SK-N-SH (cell line): ENCODE measurements at regions not wholly inside any gene's neighbourhood (a gene's known extent, or its start where the extent isn't known, plus 50 kb on each side); places are given as distances from the start of the nearest gene placed in this dataset.

Experiments
- CTCF ChIA-PET: fragments of 300-600, 350-600 bp; formaldehyde crosslinking; extraction: SDS; loops from one replicate; lab custom pipeline; 2021; lab: Yijun Ruan, JAX
- POLR2A ChIA-PET: fragments of 350-600 bp; sonication (Branson Sonifier 250); formaldehyde crosslinking; extraction: SDS; loops from one replicate; lab custom pipeline; 2020; ENCODE audit warnings: antibody characterized with exemption, inconsistent platforms; lab: Yijun Ruan, JAX
- DNase-seq: peaks from one replicate; pipeline ENCODE4 v3.0.0; 2012
- H2AFZ ChIP-seq: fragments of 200-600 bp; sonication (generic); 2 replicates; pipeline ENCODE4 v1.8.1; 2016; ENCODE audit warnings: antibody characterized with exemption, mild to moderate bottlenecking, low read depth
- H3F3A ChIP-seq: fragments of 200-600 bp; sonication (generic); replicated peaks from 2 replicates; pipeline ENCODE3; 2016; ENCODE audit warnings: antibody characterized with exemption, mild to moderate bottlenecking; ENCODE audit not compliant: insufficient read depth
- H3K27ac ChIP-seq, 2 experiments: fragments of 200-500 bp in 1 of 2; fragments of 200-600 bp in 1 of 2; sonication (Bioruptor generic) in 1 of 2; sonication (generic), shearing (Covaris generic) in 1 of 2; 2 replicates each; pipeline versions ENCODE4 v1.5.1 to v1.6.1; 2014 to 2016; ENCODE audit warnings: low read depth in 2 of 2, inconsistent platforms in 1 of 2, low read length in 1 of 2, mild to moderate bottlenecking in 1 of 2, mixed read lengths in 1 of 2
- H3K27me3 ChIP-seq: fragments of 200-600 bp; sonication (generic), shearing (Covaris generic); 2 replicates; pipeline ENCODE4 v1.6.1; 2016; ENCODE audit warnings: mixed run types; ENCODE audit not compliant: insufficient read depth
- H3K36me3 ChIP-seq, 2 experiments: fragments of 200-500 bp in 1 of 2; fragments of 200-600 bp in 1 of 2; sonication (Bioruptor generic) in 1 of 2; sonication (generic) in 1 of 2; replicated peaks in 1 of 2; 2 replicates each; pipeline versions ENCODE3 to v1.5.1; 2014 to 2016; ENCODE audit warnings: low read length in 1 of 2, mild to moderate bottlenecking in 1 of 2; ENCODE audit not compliant: insufficient read depth in 2 of 2, control insufficient read depth in 1 of 2
- H3K4me1 ChIP-seq, 2 experiments: fragments of 200-500 bp in 1 of 2; fragments of 200-600 bp in 1 of 2; sonication (Bioruptor generic) in 1 of 2; sonication (generic), shearing (Covaris generic) in 1 of 2; 2 replicates each; pipeline versions ENCODE4 v1.5.1 to v1.6.1; 2014 to 2016; ENCODE audit warnings: low read depth in 1 of 2, low read length in 1 of 2, mixed run types in 1 of 2; ENCODE audit not compliant: insufficient read depth in 2 of 2, control insufficient read depth in 1 of 2
- H3K4me2 ChIP-seq: fragments of 200-600 bp; sonication (generic), shearing (Covaris generic); 2 replicates; pipeline ENCODE4 v1.6.1; 2017; ENCODE audit warnings: mixed run types
- H3K4me3 ChIP-seq, 2 experiments: fragments of 200-500 bp in 1 of 2; fragments of 200-600 bp in 1 of 2; sonication (Bioruptor generic) in 1 of 2; sonication (generic), shearing (Covaris generic) in 1 of 2; 2 replicates each; pipeline versions ENCODE4 v1.5.1 to v1.8.1; 2014 to 2016; ENCODE audit warnings: low read depth in 2 of 2, inconsistent platforms in 1 of 2, low read length in 1 of 2, mild to moderate bottlenecking in 1 of 2, mixed read lengths in 1 of 2, moderate library complexity in 1 of 2
- H3K79me2 ChIP-seq: fragments of 200-600 bp; sonication (generic); 2 replicates; pipeline ENCODE4 v1.8.1; 2017; ENCODE audit warnings: mild to moderate bottlenecking; ENCODE audit not compliant: insufficient read depth
- H3K9ac ChIP-seq: fragments of 200-600 bp; sonication (generic); 2 replicates; pipeline ENCODE4 v1.6.1; 2017; ENCODE audit warnings: mixed run types
- H3K9me2 ChIP-seq: fragments of 200-600 bp; sonication (generic); 2 replicates; pipeline ENCODE4 v1.6.1; 2017; ENCODE audit warnings: mixed run types
- H3K9me3 ChIP-seq: fragments of 200-600 bp; sonication (generic); 2 replicates; pipeline ENCODE4 v1.6.1; 2017; ENCODE audit warnings: mixed run types, mild to moderate bottlenecking, moderate library complexity
- H4K20me1 ChIP-seq: fragments of 200-600 bp; sonication (generic); 2 replicates; pipeline ENCODE4 v1.6.1; 2017; ENCODE audit warnings: mild to moderate bottlenecking, mixed run types; ENCODE audit not compliant: insufficient read depth
- CHD2 ChIP-seq: fragments of 150-350 bp; IDR thresholded peaks from 2 replicates; pipeline ENCODE4 v1.6.1; 2018; ENCODE audit warnings: low read length; ENCODE audit not compliant: partially characterized antibody
- ELF1 ChIP-seq: IDR thresholded peaks from 2 replicates; pipeline ENCODE4 v1.4.0; 2012
- EZH2phosphoT487 ChIP-seq: fragments of 200-600 bp; sonication (generic); IDR thresholded peaks from 2 replicates; pipeline ENCODE4 v1.6.1; 2017; ENCODE audit warnings: low read depth, mixed run types, mild to moderate bottlenecking, antibody characterized with exemption, moderate library complexity, borderline replicate concordance
- GABPA ChIP-seq: IDR thresholded peaks from 2 replicates; pipeline ENCODE4 v1.4.0; 2012; ENCODE audit warnings: low read depth, mild to moderate bottlenecking
- GATA2 ChIP-seq: sonication (generic); formaldehyde crosslinking; IDR thresholded peaks from 2 replicates; pipeline ENCODE4 v1.5.0; 2020; ENCODE audit warnings: mild to moderate bottlenecking, missing genetic modification reagents
- JUND ChIP-seq: IDR thresholded peaks from 2 replicates; pipeline ENCODE4 v1.4.0; 2012
- MEF2A ChIP-seq: IDR thresholded peaks from 2 replicates; pipeline ENCODE4 v1.4.0; 2012; ENCODE audit warnings: low read depth, borderline replicate concordance
- MXI1 ChIP-seq: IDR thresholded peaks from 2 replicates; pipeline ENCODE4 v1.6.1; 2012; ENCODE audit warnings: mild to moderate bottlenecking, low read depth, low read length, improper control_type of control experiment
- NRF1 ChIP-seq: IDR thresholded peaks from 2 replicates; pipeline ENCODE4 v1.6.1; 2012; ENCODE audit warnings: low read depth, mild to moderate bottlenecking, low read length
- RAD21 ChIP-seq: IDR thresholded peaks from 2 replicates; pipeline ENCODE4 v1.6.1; 2012; ENCODE audit warnings: mild to moderate bottlenecking, low read length
- RCOR1 ChIP-seq: fragments of 150-350 bp; IDR thresholded peaks from 2 replicates; pipeline ENCODE4 v1.6.1; 2017; ENCODE audit warnings: antibody characterized with exemption, low read length
- RFX5 ChIP-seq: IDR thresholded peaks from 2 replicates; pipeline ENCODE4 v1.6.1; 2012; ENCODE audit warnings: mild to moderate bottlenecking, improper control_type of control experiment, low read length
- RXRA ChIP-seq: IDR thresholded peaks from 2 replicates; pipeline ENCODE4 v1.4.0; 2012; ENCODE audit warnings: low read depth, mild to moderate bottlenecking, borderline replicate concordance
- SMC3 ChIP-seq: IDR thresholded peaks from 2 replicates; pipeline ENCODE4 v1.6.1; 2012; ENCODE audit warnings: low read depth, low read length, improper control_type of control experiment
- TAF1 ChIP-seq: IDR thresholded peaks from 2 replicates; pipeline ENCODE4 v1.6.1; 2012; ENCODE audit warnings: low read depth, mild to moderate bottlenecking, low read length, moderate library complexity, borderline replicate concordance
- TCF12 ChIP-seq: IDR thresholded peaks from 2 replicates; pipeline ENCODE4 v1.4.0; 2012
- TEAD4 ChIP-seq: IDR thresholded peaks from 2 replicates; pipeline ENCODE4 v1.4.0; 2012; ENCODE audit warnings: mild to moderate bottlenecking, borderline replicate concordance; ENCODE audit not compliant: insufficient read depth
- YY1 ChIP-seq: IDR thresholded peaks from 2 replicates; pipeline ENCODE4 v1.4.0; 2012; ENCODE audit warnings: low read depth, mild to moderate bottlenecking
- WGBS: methylation state at CpG from one replicate; pipeline ENCODE4 v1.1.6; 2017; ENCODE audit warnings: low lambda C conversion rate; 5-methylcytosine and 5-hydroxymethylcytosine counted together
- TF ChIP-seq, protein P1 (sequence below): fragments of 150-350 bp; IDR thresholded peaks from 2 replicates; pipeline ENCODE4 v1.6.1; 2017; ENCODE audit warnings: antibody characterized with exemption, low read length, low read depth, borderline replicate concordance
- TF ChIP-seq, protein P2 (sequence below): IDR thresholded peaks from 2 replicates; pipeline ENCODE4 v1.6.1; 2012; ENCODE audit warnings: mild to moderate bottlenecking, low read depth, low read length, moderate library complexity
- TF ChIP-seq, protein P3 (sequence below): IDR thresholded peaks from 2 replicates; pipeline ENCODE4 v1.4.0; 2012; ENCODE audit warnings: low read depth, borderline replicate concordance
- TF ChIP-seq, protein P4 (sequence below): fragments of 150-350 bp; IDR thresholded peaks from 2 replicates; pipeline ENCODE4 v1.6.1; 2016; ENCODE audit warnings: mild to moderate bottlenecking, low read depth, low read length

DNA sequence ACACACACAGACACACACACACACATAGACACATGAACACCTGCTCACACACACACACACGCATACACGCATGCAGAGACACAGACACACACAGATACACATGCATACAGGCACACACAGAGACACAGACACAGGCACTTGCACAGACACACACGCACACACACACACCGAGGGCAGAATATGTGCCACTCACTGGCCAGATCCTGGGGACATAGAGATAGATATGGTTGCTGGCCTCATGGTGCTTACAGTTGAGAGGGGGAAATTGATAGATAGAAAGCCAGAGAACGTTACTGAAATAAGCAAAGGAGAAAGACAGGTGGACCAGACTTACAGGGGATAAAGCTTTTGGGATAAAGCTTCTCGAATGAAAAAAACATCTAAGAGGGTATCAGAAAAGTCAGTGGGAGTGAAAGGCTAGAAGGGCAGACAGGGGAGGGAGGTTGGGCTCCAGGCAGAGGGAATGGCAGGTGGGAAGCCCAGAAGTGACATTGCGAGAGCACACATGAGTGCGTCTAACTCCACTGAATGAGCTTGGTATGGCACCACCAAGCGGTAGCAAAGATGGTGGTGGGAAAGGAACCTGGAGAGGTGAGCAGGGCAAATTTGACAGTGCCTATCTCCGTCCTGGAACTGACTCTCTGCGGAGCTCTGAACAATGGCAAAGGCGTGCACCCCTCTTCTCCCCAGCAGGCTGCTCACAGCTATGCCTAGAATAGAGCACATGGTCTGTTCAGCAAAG is 390.1 kb upstream of the TRIB2 start:
- ChIA-PET POLR2A (no interaction called here), CTCF (interaction anchor here (0.8 kb wide), 1 partner anchor 173 kb away, joined by 3 read pairs; no protein-coding TSS in a partner anchor)
- H3K79me2 ChIP-seq, result no peaks in the 10 kb centered on the region
- H3K27me3 ChIP-seq, result no peaks in the 10 kb centered on the region
- no peaks in the 10 kb centered on the region for H4K20me1 ChIP-seq
- no peak overlapping the region for H3K4me3 ChIP-seq
- peaks cover 0 to 26% of the 10 kb centered on the region in 2 experiments; a peak in 2 of 4 replicates for H3K4me1 ChIP-seq
- no peaks in the 10 kb centered on the region for H3K9me2 ChIP-seq
- H3K9ac ChIP-seq, result no peak overlapping the region; the same call in 1 of the 2 replicates
- H3K36me3 ChIP-seq, result no peaks in the 10 kb centered on the region
- no peak for TF ChIP-seq JUND
- peak overlapping the region in 1 of 2 experiments; percentile 75; a peak in 1 of 4 replicates for H3K27ac ChIP-seq
- H3F3A ChIP-seq, result peaks cover 8% of the 10 kb centered on the region
- H3K9me3 ChIP-seq, result no peaks in the 10 kb centered on the region
- no peak overlapping the region for H2AFZ ChIP-seq
- DNase-seq, result no peak
- H3K4me2 ChIP-seq, result peak overlapping the region; percentile 4; the same call in 1 of the 2 replicates
- WGBS, result 80% methylated on average over 12 of the region's 12 CpGs

DNA sequence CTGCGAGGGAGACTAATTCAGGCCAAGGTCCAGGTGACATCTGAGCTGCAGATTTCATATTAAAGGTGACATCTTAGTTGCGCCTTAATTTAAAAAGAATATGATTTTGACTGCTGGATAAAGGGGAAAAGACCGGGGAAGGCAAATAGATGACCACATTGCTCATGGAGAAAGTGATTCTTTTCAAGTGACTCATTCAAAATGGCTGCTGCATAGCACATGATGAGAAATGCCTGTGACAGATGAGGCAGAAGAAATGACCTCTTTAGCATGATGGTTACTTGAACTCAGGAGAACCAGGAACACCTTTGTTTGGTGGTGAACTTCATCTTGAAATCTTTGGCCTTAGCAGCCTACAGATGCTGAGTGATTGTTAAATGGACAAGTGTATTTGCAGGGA is 385.8 kb upstream of the TRIB2 start:
- 45% methylated on average over 3 of the region's 3 CpGs for WGBS
- Histone ChIP-seq H3K9me2 (no peaks in the 10 kb centered on the region), H3K27ac (peak overlapping the region in 1 of 2 experiments; percentile 49; a peak in 2 of 4 replicates), H3K79me2 (no peaks in the 10 kb centered on the region), H3F3A (no peaks in the 10 kb centered on the region), H3K36me3 (no peaks in the 10 kb centered on the region), H4K20me1 (no peaks in the 10 kb centered on the region), H3K27me3 (no peaks in the 10 kb centered on the region), H3K4me2 (0 out of 2 replicates have a peak overlapping the region, but pooled peaks have one; percentile 16), H2AFZ (peak overlapping the region; percentile 27; the same call in 1 of the 2 replicates), H3K4me1 (peaks cover 4 to 8% of the 10 kb centered on the region in 2 experiments; a peak in 3 of 4 replicates), H3K9me3 (no peaks in the 10 kb centered on the region), H3K9ac (no peak overlapping the region), H3K4me3 (no peak overlapping the region)
- ChIA-PET CTCF (interaction anchor here (0.9 kb wide), 1 partner anchor 10 kb away, joined by 3 read pairs; no protein-coding TSS in a partner anchor), POLR2A (no interaction called here)
- no peak for DNase-seq
- TF ChIP-seq, protein P1, sequence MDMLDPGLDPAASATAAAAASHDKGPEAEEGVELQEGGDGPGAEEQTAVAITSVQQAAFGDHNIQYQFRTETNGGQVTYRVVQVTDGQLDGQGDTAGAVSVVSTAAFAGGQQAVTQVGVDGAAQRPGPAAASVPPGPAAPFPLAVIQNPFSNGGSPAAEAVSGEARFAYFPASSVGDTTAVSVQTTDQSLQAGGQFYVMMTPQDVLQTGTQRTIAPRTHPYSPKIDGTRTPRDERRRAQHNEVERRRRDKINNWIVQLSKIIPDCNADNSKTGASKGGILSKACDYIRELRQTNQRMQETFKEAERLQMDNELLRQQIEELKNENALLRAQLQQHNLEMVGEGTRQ, result no peak
- TF ChIP-seq, protein P2, sequence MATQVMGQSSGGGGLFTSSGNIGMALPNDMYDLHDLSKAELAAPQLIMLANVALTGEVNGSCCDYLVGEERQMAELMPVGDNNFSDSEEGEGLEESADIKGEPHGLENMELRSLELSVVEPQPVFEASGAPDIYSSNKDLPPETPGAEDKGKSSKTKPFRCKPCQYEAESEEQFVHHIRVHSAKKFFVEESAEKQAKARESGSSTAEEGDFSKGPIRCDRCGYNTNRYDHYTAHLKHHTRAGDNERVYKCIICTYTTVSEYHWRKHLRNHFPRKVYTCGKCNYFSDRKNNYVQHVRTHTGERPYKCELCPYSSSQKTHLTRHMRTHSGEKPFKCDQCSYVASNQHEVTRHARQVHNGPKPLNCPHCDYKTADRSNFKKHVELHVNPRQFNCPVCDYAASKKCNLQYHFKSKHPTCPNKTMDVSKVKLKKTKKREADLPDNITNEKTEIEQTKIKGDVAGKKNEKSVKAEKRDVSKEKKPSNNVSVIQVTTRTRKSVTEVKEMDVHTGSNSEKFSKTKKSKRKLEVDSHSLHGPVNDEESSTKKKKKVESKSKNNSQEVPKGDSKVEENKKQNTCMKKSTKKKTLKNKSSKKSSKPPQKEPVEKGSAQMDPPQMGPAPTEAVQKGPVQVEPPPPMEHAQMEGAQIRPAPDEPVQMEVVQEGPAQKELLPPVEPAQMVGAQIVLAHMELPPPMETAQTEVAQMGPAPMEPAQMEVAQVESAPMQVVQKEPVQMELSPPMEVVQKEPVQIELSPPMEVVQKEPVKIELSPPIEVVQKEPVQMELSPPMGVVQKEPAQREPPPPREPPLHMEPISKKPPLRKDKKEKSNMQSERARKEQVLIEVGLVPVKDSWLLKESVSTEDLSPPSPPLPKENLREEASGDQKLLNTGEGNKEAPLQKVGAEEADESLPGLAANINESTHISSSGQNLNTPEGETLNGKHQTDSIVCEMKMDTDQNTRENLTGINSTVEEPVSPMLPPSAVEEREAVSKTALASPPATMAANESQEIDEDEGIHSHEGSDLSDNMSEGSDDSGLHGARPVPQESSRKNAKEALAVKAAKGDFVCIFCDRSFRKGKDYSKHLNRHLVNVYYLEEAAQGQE, result no peak
- no peak for TF ChIP-seq TAF1
- no peak for TF ChIP-seq GATA2 (CRISPR knock-in tag)
- TF ChIP-seq RAD21, result no peak
- no peak for TF ChIP-seq RXRA
- no peak for TF ChIP-seq MEF2A
- TF ChIP-seq YY1, result peak; percentile 87
- TF ChIP-seq JUND, result peak; percentile 87
- TF ChIP-seq RCOR1, result no peak
- TF ChIP-seq ELF1, result no peak
- TF ChIP-seq CHD2, result no peak
- no peak for TF ChIP-seq NRF1
- TF ChIP-seq, protein P3, sequence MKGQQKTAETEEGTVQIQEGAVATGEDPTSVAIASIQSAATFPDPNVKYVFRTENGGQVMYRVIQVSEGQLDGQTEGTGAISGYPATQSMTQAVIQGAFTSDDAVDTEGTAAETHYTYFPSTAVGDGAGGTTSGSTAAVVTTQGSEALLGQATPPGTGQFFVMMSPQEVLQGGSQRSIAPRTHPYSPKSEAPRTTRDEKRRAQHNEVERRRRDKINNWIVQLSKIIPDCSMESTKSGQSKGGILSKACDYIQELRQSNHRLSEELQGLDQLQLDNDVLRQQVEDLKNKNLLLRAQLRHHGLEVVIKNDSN, result no peak
- TF ChIP-seq, protein P4, sequence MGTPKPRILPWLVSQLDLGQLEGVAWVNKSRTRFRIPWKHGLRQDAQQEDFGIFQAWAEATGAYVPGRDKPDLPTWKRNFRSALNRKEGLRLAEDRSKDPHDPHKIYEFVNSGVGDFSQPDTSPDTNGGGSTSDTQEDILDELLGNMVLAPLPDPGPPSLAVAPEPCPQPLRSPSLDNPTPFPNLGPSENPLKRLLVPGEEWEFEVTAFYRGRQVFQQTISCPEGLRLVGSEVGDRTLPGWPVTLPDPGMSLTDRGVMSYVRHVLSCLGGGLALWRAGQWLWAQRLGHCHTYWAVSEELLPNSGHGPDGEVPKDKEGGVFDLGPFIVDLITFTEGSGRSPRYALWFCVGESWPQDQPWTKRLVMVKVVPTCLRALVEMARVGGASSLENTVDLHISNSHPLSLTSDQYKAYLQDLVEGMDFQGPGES, result no peak
- TF ChIP-seq TEAD4, result no peak
- TF ChIP-seq SMC3, result no peak
- no peak for TF ChIP-seq EZH2phosphoT487
- no peak for TF ChIP-seq GABPA
- TF ChIP-seq TCF12, result peak; percentile 47
- TF ChIP-seq MXI1, result no peak
- no peak for TF ChIP-seq RFX5
